ENCODE measurements at regions not wholly inside any gene's neighbourhood (a gene's known extent, or its start where the extent isn't known, plus 50 kb on each side); places are given as distances from the start of the nearest gene placed in this dataset.

DNA sequence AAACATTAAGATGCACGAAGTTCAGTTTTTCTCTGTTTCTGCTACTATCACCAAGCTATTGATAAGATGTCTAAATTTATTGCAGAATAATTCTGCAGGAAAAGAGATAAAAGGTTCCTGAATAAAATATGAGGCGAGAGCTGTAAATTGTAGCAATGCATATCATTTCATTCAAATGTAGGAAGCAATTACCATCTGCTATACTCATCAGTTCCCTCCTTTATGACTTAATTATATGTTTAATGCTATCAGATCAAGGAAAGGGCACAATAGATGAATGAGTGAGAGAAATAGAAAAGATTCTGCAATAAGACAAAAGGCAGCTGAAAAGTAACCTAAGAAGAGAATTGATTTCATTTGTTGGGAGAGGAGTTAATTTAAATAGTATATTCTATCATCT lies 108.2 kb upstream of the GALNT5 start:
- no peak for TF ChIP-seq POLR2AphosphoS5 (IDR thresholded peaks at IDR 0.05; ENCODE audit: low read depth)
- TF ChIP-seq, protein P1, sequence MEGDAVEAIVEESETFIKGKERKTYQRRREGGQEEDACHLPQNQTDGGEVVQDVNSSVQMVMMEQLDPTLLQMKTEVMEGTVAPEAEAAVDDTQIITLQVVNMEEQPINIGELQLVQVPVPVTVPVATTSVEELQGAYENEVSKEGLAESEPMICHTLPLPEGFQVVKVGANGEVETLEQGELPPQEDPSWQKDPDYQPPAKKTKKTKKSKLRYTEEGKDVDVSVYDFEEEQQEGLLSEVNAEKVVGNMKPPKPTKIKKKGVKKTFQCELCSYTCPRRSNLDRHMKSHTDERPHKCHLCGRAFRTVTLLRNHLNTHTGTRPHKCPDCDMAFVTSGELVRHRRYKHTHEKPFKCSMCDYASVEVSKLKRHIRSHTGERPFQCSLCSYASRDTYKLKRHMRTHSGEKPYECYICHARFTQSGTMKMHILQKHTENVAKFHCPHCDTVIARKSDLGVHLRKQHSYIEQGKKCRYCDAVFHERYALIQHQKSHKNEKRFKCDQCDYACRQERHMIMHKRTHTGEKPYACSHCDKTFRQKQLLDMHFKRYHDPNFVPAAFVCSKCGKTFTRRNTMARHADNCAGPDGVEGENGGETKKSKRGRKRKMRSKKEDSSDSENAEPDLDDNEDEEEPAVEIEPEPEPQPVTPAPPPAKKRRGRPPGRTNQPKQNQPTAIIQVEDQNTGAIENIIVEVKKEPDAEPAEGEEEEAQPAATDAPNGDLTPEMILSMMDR (conservative IDR thresholded peaks at IDR 0.05; ENCODE audit: low read depth in 2 of 2): no peak
- no peak for TF ChIP-seq EZH2phosphoT487 (IDR thresholded peaks at IDR 0.05; ENCODE audit: unreplicated experiment)
- no peak for TF ChIP-seq JUNB (IDR thresholded peaks at IDR 0.05; ENCODE audit: unreplicated experiment)
- TF ChIP-seq EZH2 (IDR thresholded peaks at IDR 0.05; ENCODE audit: low read depth, unreplicated experiment): no peak
- TF ChIP-seq ZNF114 (CRISPR knock-in tag; IDR thresholded peaks at IDR 0.05): no peak
- TF ChIP-seq, protein P2, sequence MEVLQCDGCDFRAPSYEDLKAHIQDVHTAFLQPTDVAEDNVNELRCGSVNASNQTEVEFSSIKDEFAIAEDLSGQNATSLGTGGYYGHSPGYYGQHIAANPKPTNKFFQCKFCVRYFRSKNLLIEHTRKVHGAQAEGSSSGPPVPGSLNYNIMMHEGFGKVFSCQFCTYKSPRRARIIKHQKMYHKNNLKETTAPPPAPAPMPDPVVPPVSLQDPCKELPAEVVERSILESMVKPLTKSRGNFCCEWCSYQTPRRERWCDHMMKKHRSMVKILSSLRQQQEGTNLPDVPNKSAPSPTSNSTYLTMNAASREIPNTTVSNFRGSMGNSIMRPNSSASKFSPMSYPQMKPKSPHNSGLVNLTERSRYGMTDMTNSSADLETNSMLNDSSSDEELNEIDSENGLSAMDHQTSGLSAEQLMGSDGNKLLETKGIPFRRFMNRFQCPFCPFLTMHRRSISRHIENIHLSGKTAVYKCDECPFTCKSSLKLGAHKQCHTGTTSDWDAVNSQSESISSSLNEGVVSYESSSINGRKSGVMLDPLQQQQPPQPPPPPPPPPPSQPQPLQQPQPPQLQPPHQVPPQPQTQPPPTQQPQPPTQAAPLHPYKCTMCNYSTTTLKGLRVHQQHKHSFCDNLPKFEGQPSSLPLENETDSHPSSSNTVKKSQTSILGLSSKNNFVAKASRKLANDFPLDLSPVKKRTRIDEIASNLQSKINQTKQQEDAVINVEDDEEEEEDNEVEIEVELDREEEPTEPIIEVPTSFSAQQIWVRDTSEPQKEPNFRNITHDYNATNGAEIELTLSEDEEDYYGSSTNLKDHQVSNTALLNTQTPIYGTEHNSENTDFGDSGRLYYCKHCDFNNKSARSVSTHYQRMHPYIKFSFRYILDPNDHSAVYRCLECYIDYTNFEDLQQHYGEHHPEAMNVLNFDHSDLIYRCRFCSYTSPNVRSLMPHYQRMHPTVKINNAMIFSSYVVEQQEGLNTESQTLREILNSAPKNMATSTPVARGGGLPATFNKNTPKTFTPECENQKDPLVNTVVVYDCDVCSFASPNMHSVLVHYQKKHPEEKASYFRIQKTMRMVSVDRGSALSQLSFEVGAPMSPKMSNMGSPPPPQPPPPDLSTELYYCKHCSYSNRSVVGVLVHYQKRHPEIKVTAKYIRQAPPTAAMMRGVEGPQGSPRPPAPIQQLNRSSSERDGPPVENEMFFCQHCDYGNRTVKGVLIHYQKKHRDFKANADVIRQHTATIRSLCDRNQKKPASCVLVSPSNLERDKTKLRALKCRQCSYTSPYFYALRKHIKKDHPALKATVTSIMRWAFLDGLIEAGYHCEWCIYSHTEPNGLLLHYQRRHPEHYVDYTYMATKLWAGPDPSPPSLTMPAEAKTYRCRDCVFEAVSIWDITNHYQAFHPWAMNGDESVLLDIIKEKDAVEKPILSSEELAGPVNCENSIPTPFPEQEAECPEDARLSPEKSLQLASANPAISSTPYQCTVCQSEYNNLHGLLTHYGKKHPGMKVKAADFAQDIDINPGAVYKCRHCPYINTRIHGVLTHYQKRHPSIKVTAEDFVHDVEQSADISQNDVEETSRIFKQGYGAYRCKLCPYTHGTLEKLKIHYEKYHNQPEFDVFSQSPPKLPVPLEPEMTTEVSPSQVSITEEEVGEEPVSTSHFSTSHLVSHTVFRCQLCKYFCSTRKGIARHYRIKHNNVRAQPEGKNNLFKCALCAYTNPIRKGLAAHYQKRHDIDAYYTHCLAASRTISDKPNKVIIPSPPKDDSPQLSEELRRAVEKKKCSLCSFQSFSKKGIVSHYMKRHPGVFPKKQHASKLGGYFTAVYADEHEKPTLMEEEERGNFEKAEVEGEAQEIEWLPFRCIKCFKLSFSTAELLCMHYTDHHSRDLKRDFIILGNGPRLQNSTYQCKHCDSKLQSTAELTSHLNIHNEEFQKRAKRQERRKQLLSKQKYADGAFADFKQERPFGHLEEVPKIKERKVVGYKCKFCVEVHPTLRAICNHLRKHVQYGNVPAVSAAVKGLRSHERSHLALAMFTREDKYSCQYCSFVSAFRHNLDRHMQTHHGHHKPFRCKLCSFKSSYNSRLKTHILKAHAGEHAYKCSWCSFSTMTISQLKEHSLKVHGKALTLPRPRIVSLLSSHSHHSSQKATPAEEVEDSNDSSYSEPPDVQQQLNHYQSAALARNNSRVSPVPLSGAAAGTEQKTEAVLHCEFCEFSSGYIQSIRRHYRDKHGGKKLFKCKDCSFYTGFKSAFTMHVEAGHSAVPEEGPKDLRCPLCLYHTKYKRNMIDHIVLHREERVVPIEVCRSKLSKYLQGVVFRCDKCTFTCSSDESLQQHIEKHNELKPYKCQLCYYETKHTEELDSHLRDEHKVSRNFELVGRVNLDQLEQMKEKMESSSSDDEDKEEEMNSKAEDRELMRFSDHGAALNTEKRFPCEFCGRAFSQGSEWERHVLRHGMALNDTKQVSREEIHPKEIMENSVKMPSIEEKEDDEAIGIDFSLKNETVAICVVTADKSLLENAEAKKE (CRISPR knock-in tag; IDR thresholded peaks at IDR 0.05): no peak
- TF ChIP-seq, protein P3, sequence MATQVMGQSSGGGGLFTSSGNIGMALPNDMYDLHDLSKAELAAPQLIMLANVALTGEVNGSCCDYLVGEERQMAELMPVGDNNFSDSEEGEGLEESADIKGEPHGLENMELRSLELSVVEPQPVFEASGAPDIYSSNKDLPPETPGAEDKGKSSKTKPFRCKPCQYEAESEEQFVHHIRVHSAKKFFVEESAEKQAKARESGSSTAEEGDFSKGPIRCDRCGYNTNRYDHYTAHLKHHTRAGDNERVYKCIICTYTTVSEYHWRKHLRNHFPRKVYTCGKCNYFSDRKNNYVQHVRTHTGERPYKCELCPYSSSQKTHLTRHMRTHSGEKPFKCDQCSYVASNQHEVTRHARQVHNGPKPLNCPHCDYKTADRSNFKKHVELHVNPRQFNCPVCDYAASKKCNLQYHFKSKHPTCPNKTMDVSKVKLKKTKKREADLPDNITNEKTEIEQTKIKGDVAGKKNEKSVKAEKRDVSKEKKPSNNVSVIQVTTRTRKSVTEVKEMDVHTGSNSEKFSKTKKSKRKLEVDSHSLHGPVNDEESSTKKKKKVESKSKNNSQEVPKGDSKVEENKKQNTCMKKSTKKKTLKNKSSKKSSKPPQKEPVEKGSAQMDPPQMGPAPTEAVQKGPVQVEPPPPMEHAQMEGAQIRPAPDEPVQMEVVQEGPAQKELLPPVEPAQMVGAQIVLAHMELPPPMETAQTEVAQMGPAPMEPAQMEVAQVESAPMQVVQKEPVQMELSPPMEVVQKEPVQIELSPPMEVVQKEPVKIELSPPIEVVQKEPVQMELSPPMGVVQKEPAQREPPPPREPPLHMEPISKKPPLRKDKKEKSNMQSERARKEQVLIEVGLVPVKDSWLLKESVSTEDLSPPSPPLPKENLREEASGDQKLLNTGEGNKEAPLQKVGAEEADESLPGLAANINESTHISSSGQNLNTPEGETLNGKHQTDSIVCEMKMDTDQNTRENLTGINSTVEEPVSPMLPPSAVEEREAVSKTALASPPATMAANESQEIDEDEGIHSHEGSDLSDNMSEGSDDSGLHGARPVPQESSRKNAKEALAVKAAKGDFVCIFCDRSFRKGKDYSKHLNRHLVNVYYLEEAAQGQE (IDR thresholded peaks at IDR 0.05; ENCODE audit: unreplicated experiment): no peak
- TF ChIP-seq CREB1 (CRISPR knock-in tag; IDR thresholded peaks at IDR 0.05; ENCODE audit: low read depth): no peak
- TF ChIP-seq NANOG (IDR thresholded peaks at IDR 0.05; ENCODE audit: borderline replicate concordance): no peak
- TF ChIP-seq STAT1 (IDR thresholded peaks at IDR 0.05; ENCODE audit: unreplicated experiment): no peak
- no peak for TF ChIP-seq ZNF331 (CRISPR knock-in tag; IDR thresholded peaks at IDR 0.05; ENCODE audit: low read depth)
- TF ChIP-seq, protein P4, sequence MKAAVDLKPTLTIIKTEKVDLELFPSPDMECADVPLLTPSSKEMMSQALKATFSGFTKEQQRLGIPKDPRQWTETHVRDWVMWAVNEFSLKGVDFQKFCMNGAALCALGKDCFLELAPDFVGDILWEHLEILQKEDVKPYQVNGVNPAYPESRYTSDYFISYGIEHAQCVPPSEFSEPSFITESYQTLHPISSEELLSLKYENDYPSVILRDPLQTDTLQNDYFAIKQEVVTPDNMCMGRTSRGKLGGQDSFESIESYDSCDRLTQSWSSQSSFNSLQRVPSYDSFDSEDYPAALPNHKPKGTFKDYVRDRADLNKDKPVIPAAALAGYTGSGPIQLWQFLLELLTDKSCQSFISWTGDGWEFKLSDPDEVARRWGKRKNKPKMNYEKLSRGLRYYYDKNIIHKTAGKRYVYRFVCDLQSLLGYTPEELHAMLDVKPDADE (IDR thresholded peaks at IDR 0.05): no peak
